ENCODE measurements at regions not wholly inside any gene's neighbourhood (a gene's known extent, or its start where the extent isn't known, plus 50 kb on each side); places are given as distances from the start of the nearest gene placed in this dataset.

- no peak for TF ChIP-seq CTCF (conservative IDR thresholded peaks at IDR 0.05; ENCODE audit: low read length)
- TF ChIP-seq EZH2phosphoT487 (IDR thresholded peaks at IDR 0.05; ENCODE audit: borderline replicate concordance, low read depth, low read length), result no peak
Observed at GRCh38 chr6:159358562-159358961, 189.4 kb downstream of the FNDC1 start.

Data from OCI-LY7 (cell line).